Stimulated activated CD4-positive, alpha-beta T cell treated with anti-CD3 and anti-CD28 coated beads, Interleukin-15, amount 100 ng/mL, for 48 hours (primary cell): ENCODE measurements at regions not wholly inside any gene's neighbourhood (a gene's known extent, or its start where the extent isn't known, plus 50 kb on each side); places are given as distances from the start of the nearest gene placed in this dataset.
"Not testable (repeated sequence)": the region's sequence is repeated elsewhere in the genome, so short reads cannot be mapped to it uniquely, and the experiment has no call there.

Source experiments
- DNase-seq, 2 donors: peaks; one replicate each; pipeline ENCODE4 v3.0.0-alpha.2; 2020; ENCODE audit warnings: low read depth in 2 of 2

GRCh38 chr2:81073412-81073811 lies 768.9 kb upstream of the LRRTM1 start:
- no peak for DNase-seq

GRCh38 chr2:81068144-81068543 lies 763.6 kb upstream of the LRRTM1 start:
- no peak for DNase-seq

GRCh38 chr2:81061016-81061415 lies 756.5 kb upstream of the LRRTM1 start:
- DNase-seq = no peak

- DNase-seq = no peak
Measured at GRCh38 chr2:81050580-81051095, 746.1 kb upstream of the LRRTM1 start.

- DNase-seq = no peak
Measured at GRCh38 chr2:81043681-81044080, 739.1 kb upstream of the LRRTM1 start.

- DNase-seq = no peak
Measured at GRCh38 chr2:81007104-81007503, 702.6 kb upstream of the LRRTM1 start.

- DNase-seq = no peak
Measured at GRCh38 chr2:81002906-81003305, 698.4 kb upstream of the LRRTM1 start.

- no peak for DNase-seq
Measured at GRCh38 chr2:80987466-80987865, 682.9 kb upstream of the LRRTM1 start.

- no peak for DNase-seq
Measured at GRCh38 chr2:80969900-80970299, 665.3 kb upstream of the LRRTM1 start.

GRCh38 chr2:80968450-80968849 lies 663.9 kb upstream of the LRRTM1 start:
- DNase-seq = no peak

GRCh38 chr2:80947601-80948130 lies 643.1 kb upstream of the LRRTM1 start:
- no peak for DNase-seq

GRCh38 chr2:80943487-80943886 lies 638.9 kb upstream of the LRRTM1 start:
- DNase-seq = no peak

GRCh38 chr2:80942766-80943165 lies 638.2 kb upstream of the LRRTM1 start:
- DNase-seq = no peak

GRCh38 chr2:80938463-80938862 lies 633.9 kb upstream of the LRRTM1 start:
- no peak for DNase-seq

GRCh38 chr2:80931820-80932219 lies 627.3 kb upstream of the LRRTM1 start:
- not testable (repeated sequence) for DNase-seq

- no peak for DNase-seq
Measured at GRCh38 chr2:80930777-80931176, 626.2 kb upstream of the LRRTM1 start.

- no peak for DNase-seq
Measured at GRCh38 chr2:80926168-80926567, 621.6 kb upstream of the LRRTM1 start.

- DNase-seq = no peak
Measured at GRCh38 chr2:80896576-80896975, 592.0 kb upstream of the LRRTM1 start.

GRCh38 chr2:80894486-80894885 lies 589.9 kb upstream of the LRRTM1 start:
- no peak for DNase-seq

GRCh38 chr2:80893711-80894110 lies 589.2 kb upstream of the LRRTM1 start:
- DNase-seq = no peak

- no peak for DNase-seq
Measured at GRCh38 chr2:80889009-80889408, 584.5 kb upstream of the LRRTM1 start.

GRCh38 chr2:80887841-80888378 lies 583.4 kb upstream of the LRRTM1 start:
- no peak for DNase-seq

GRCh38 chr2:80874374-80874773 lies 569.8 kb upstream of the LRRTM1 start:
- no peak for DNase-seq

GRCh38 chr2:80869858-80870438 lies 565.4 kb upstream of the LRRTM1 start:
- DNase-seq = no peak
